ENCODE measurements at regions not wholly inside any gene's neighbourhood (a gene's known extent, or its start where the extent isn't known, plus 50 kb on each side); places are given as distances from the start of the nearest gene placed in this dataset.

GRCh38 chr3:30555968-30556367 lies 50.4 kb upstream of the TGFBR2 start (continued):
- TF ChIP-seq ISL1 (CRISPR knock-in tag; IDR thresholded peaks at IDR 0.05) = no peak
- no peak for TF ChIP-seq POU6F1 (CRISPR knock-in tag; IDR thresholded peaks at IDR 0.05; ENCODE audit: borderline replicate concordance, low read depth)
- TF ChIP-seq ZNF70 (CRISPR knock-in tag; IDR thresholded peaks at IDR 0.05) = no peak
- TF ChIP-seq RARB (CRISPR knock-in tag; IDR thresholded peaks at IDR 0.05) = no peak
- no peak for TF ChIP-seq ZNF565 (CRISPR knock-in tag; conservative IDR thresholded peaks at IDR 0.05; ENCODE audit: low read depth)

Data from SK-N-SH treated with all-trans-retinoic acid at 6 μM for 48 hours (cell line).